ENCODE measurements at regions not wholly inside any gene's neighbourhood (a gene's known extent, or its start where the extent isn't known, plus 50 kb on each side); places are given as distances from the start of the nearest gene placed in this dataset.
"Not testable (repeated sequence)": the region's sequence is repeated elsewhere in the genome, so short reads cannot be mapped to it uniquely, and the experiment has no call there.

DNA sequence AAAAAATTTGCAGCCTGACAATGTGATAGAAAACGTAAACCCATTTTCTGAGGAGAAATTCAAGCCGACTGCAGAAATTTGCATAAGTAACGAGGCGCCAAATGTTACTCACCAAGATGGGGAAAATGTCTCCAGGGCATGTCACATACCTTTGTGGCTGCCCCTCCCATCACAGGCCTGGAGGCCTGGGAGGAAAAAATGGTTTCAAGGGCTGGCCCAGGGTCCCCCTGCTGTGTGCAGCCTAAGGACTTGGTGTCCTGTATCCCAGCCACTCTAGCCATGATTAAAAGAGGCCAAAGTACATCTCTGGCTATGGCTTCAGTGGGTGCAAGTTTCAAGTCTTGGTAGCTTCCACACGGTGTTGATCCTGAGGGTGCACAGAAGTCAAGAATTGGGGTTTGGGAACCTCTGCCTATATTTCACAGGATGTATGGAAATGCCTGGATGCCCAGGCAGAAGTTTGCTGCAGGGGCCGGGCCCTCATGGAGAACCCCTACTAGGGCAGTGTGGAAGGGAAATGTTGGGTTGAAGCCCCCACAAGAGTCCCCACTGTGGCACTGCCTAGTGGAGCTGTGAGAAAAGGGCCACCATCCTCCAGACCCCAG lies 1842.3 kb downstream of the PCDH9 start:
- TF ChIP-seq, protein P1, sequence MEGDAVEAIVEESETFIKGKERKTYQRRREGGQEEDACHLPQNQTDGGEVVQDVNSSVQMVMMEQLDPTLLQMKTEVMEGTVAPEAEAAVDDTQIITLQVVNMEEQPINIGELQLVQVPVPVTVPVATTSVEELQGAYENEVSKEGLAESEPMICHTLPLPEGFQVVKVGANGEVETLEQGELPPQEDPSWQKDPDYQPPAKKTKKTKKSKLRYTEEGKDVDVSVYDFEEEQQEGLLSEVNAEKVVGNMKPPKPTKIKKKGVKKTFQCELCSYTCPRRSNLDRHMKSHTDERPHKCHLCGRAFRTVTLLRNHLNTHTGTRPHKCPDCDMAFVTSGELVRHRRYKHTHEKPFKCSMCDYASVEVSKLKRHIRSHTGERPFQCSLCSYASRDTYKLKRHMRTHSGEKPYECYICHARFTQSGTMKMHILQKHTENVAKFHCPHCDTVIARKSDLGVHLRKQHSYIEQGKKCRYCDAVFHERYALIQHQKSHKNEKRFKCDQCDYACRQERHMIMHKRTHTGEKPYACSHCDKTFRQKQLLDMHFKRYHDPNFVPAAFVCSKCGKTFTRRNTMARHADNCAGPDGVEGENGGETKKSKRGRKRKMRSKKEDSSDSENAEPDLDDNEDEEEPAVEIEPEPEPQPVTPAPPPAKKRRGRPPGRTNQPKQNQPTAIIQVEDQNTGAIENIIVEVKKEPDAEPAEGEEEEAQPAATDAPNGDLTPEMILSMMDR (IDR thresholded peaks at IDR 0.05), result no peak
- Mint-ChIP-seq H3K4me3 (ENCODE audit: unreplicated experiment) (no peak overlapping the region), H3K36me3 (ENCODE audit: unreplicated experiment) (peaks cover 3% of the 10 kb centered on the region), H3K27ac (ENCODE audit: unreplicated experiment) (no peak overlapping the region), H3K9me3 (ENCODE audit: unreplicated experiment) (peaks cover 14% of the 10 kb centered on the region), H3K4me1 (ENCODE audit: unreplicated experiment) (peaks cover 2% of the 10 kb centered on the region), H3K27me3 (ENCODE audit: unreplicated experiment) (no peaks in the 10 kb centered on the region)
- no peak for DNase-seq (ENCODE audit: extremely low spot score, unreplicated experiment)

GRCh38 chr13:65378943-65379519 lies 1851.1 kb downstream of the PCDH9 start:
- peaks cover 2% of the 10 kb centered on the region for H3K4me1 Mint-ChIP-seq (ENCODE audit: unreplicated experiment)
- TF ChIP-seq, protein P1 (IDR thresholded peaks at IDR 0.05), result no peak
- DNase-seq (ENCODE audit: extremely low spot score, unreplicated experiment), result no peak
- H3K36me3 Mint-ChIP-seq (ENCODE audit: unreplicated experiment), result no peaks in the 10 kb centered on the region
- H3K9me3 Mint-ChIP-seq (ENCODE audit: unreplicated experiment), result peaks cover 38% of the 10 kb centered on the region
- no peak overlapping the region for H3K27ac Mint-ChIP-seq (ENCODE audit: unreplicated experiment)
- no peaks in the 10 kb centered on the region for H3K27me3 Mint-ChIP-seq (ENCODE audit: unreplicated experiment)
- no peak overlapping the region for H3K4me3 Mint-ChIP-seq (ENCODE audit: unreplicated experiment)

GRCh38 chr13:65378484-65378883 lies 1851.7 kb downstream of the PCDH9 start:
- no peaks in the 10 kb centered on the region for H3K27me3 Mint-ChIP-seq (ENCODE audit: unreplicated experiment)
- DNase-seq (ENCODE audit: extremely low spot score, unreplicated experiment), result no peak
- H3K4me3 Mint-ChIP-seq (ENCODE audit: unreplicated experiment), result no peak overlapping the region
- TF ChIP-seq, protein P1 (IDR thresholded peaks at IDR 0.05), result no peak
- no peaks in the 10 kb centered on the region for H3K36me3 Mint-ChIP-seq (ENCODE audit: unreplicated experiment)
- peaks cover 36% of the 10 kb centered on the region for H3K9me3 Mint-ChIP-seq (ENCODE audit: unreplicated experiment)
- no peak overlapping the region for H3K27ac Mint-ChIP-seq (ENCODE audit: unreplicated experiment)
- H3K4me1 Mint-ChIP-seq (ENCODE audit: unreplicated experiment), result peaks cover under 1% of the 10 kb centered on the region

DNA sequence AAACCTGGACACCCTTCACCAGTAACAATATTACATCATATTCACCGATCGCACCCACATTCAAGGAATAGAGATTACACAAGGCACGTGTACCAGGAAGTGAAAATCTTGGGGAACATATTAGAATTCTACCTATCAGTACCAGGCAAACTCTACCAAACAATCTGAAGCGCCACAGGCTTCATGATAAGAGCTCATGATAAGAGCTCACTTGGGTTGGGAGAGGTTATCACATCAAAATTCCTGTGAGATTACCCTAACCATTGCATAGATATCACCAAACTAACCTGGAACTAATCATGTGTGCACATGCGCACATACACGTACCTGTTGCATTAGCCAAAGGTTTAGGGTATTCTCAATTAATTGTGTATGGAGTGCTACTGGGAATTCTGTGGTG lies 1861.3 kb downstream of the PCDH9 start:
- H3K4me3 Mint-ChIP-seq (ENCODE audit: unreplicated experiment), result no peak overlapping the region
- DNase-seq (ENCODE audit: extremely low spot score, unreplicated experiment), result no peak
- H3K27me3 Mint-ChIP-seq (ENCODE audit: unreplicated experiment), result no peaks in the 10 kb centered on the region
- TF ChIP-seq, protein P1 (IDR thresholded peaks at IDR 0.05), result no peak
- no peak overlapping the region for H3K27ac Mint-ChIP-seq (ENCODE audit: unreplicated experiment)
- H3K4me1 Mint-ChIP-seq (ENCODE audit: unreplicated experiment), result no peaks in the 10 kb centered on the region
- no peaks in the 10 kb centered on the region for H3K36me3 Mint-ChIP-seq (ENCODE audit: unreplicated experiment)
- no peaks in the 10 kb centered on the region for H3K9me3 Mint-ChIP-seq (ENCODE audit: unreplicated experiment)

DNA sequence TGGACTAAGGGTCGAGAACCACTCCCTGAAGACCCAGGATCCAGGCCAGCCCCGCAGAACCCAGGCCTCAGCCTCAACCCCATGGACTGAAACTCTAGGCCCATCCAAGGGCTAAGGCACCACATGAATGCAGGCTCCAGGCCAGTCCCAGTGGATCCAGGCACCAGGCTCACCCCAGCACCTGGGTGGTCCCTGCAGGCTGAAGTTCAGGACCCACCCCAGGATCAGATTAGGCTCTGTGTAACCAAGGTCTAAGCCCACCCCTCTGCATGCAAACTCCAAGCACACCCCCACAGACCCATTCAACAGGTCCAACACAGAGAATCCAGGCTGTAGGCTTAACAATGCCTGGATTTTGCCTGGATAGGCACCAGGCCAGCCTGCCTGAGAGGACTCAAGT lies 1876.2 kb downstream of the PCDH9 start:
- no peak overlapping the region for H3K4me3 Mint-ChIP-seq (ENCODE audit: unreplicated experiment)
- H3K27ac Mint-ChIP-seq (ENCODE audit: unreplicated experiment), result no peak overlapping the region
- DNase-seq (ENCODE audit: extremely low spot score, unreplicated experiment), result no peak
- H3K36me3 Mint-ChIP-seq (ENCODE audit: unreplicated experiment), result peaks cover 6% of the 10 kb centered on the region
- peaks cover 24% of the 10 kb centered on the region for H3K9me3 Mint-ChIP-seq (ENCODE audit: unreplicated experiment)
- H3K4me1 Mint-ChIP-seq (ENCODE audit: unreplicated experiment), result no peaks in the 10 kb centered on the region
- TF ChIP-seq, protein P1 (IDR thresholded peaks at IDR 0.05), result no peak
- no peaks in the 10 kb centered on the region for H3K27me3 Mint-ChIP-seq (ENCODE audit: unreplicated experiment)

DNA sequence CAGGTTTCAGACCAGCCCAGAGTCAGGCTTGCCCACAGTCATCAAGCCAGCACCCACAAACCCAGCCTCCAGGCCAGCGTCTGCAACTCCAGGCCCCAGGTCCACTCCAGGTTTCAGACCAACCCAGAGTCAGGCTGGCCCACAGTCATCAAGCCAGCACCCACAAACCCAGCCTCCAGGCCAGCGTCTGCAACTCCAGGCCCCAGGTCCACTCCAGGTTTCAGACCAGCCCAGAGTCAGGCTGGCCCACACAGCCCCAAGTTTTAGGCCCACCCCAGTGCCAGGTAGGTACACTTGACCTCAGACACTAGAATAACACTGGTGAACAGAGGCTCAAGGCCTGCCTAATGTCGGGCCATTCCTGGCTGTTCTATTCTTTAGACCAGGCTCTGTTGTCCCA lies 1877.0 kb downstream of the PCDH9 start:
- not testable (repeated sequence) for DNase-seq (ENCODE audit: extremely low spot score, unreplicated experiment); H3K36me3 Mint-ChIP-seq (ENCODE audit: unreplicated experiment)

More for the DNA sequence above, 1877.0 kb downstream of the PCDH9 start:
- H3K27me3 Mint-ChIP-seq (ENCODE audit: unreplicated experiment); H3K27ac Mint-ChIP-seq (ENCODE audit: unreplicated experiment); H3K4me3 Mint-ChIP-seq (ENCODE audit: unreplicated experiment); H3K4me1 Mint-ChIP-seq (ENCODE audit: unreplicated experiment): not testable (repeated sequence)
- peaks cover 20% of the 10 kb centered on the region for H3K9me3 Mint-ChIP-seq (ENCODE audit: unreplicated experiment)
